ENCODE measurements at regions not wholly inside any gene's neighbourhood (a gene's known extent, or its start where the extent isn't known, plus 50 kb on each side); places are given as distances from the start of the nearest gene placed in this dataset.

DNA sequence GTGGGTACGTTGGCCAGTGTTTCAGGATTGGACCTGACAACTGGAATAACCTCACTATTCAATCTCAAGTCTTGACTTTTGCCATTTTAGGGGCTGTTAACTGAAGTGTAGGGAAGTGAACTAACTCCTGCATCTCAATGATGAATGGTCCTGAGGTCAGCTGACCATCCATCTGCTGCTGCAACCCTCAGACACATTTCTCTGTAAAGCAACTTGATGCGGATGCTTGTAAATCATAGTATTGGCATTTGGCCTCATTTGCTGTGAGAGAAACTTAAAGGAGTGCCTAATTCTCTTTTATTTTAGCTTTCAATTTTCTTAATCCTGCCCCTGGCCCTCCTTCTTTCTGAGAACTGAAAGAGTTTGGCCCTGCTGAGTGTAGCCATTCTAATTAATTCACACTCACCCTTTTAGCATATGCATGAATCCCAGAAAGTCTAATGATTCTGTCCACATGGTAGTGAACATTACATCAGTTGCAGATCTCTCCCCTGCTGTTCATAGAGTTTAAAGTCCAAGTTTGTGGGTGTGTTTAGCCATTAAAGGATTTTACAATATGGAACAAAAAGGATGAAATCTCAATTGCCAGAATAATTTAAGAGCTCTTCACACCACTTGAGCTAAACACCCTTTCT is 1531.4 kb upstream of the SLC10A2 start:
- intact Hi-C loops (cut with micrococcal nuclease; ENCODE audit: unreplicated experiment) = no loop called here
- ChIA-PET CTCF (ENCODE audit: unreplicated experiment) (no interaction called here), POLR2A (no interaction called here)
- Histone ChIP-seq H3K79me2 (ENCODE audit: insufficient read depth, low read depth, low read length) (no peaks in the 10 kb centered on the region), H3K9me3 (ENCODE audit: low read length) (no peaks in the 10 kb centered on the region), H3K9me2 (ENCODE audit: insufficient read depth, low read length) (no peaks in the 10 kb centered on the region), H3K27ac (ENCODE audit: low read depth, low read length, poor library complexity, severe bottlenecking) (no peak overlapping the region), H2AFZ (ENCODE audit: low read length) (no peak overlapping the region), H3K4me3 (ENCODE audit: low read depth, low read length, poor library complexity, severe bottlenecking) (no peak overlapping the region), H3K4me2 (ENCODE audit: low read length) (no peak overlapping the region), H3K36me3 (ENCODE audit: insufficient read depth, low read length) (no peaks in the 10 kb centered on the region), H3K4me1 (ENCODE audit: insufficient read depth, low read length, poor library complexity, severe bottlenecking) (no peaks in the 10 kb centered on the region), H4K20me1 (ENCODE audit: insufficient read depth, low read length) (no peaks in the 10 kb centered on the region)
- BruUV-seq (replicated peaks) = no TSS peak
- TF ChIP-seq, protein P1, sequence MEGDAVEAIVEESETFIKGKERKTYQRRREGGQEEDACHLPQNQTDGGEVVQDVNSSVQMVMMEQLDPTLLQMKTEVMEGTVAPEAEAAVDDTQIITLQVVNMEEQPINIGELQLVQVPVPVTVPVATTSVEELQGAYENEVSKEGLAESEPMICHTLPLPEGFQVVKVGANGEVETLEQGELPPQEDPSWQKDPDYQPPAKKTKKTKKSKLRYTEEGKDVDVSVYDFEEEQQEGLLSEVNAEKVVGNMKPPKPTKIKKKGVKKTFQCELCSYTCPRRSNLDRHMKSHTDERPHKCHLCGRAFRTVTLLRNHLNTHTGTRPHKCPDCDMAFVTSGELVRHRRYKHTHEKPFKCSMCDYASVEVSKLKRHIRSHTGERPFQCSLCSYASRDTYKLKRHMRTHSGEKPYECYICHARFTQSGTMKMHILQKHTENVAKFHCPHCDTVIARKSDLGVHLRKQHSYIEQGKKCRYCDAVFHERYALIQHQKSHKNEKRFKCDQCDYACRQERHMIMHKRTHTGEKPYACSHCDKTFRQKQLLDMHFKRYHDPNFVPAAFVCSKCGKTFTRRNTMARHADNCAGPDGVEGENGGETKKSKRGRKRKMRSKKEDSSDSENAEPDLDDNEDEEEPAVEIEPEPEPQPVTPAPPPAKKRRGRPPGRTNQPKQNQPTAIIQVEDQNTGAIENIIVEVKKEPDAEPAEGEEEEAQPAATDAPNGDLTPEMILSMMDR (conservative IDR thresholded peaks at IDR 0.05; ENCODE audit: low read length) = no peak
- TF ChIP-seq EZH2phosphoT487 (IDR thresholded peaks at IDR 0.05; ENCODE audit: borderline replicate concordance, low read depth, low read length) = no peak
- DNase-seq (ENCODE audit: low spot score) = no peak

DNA sequence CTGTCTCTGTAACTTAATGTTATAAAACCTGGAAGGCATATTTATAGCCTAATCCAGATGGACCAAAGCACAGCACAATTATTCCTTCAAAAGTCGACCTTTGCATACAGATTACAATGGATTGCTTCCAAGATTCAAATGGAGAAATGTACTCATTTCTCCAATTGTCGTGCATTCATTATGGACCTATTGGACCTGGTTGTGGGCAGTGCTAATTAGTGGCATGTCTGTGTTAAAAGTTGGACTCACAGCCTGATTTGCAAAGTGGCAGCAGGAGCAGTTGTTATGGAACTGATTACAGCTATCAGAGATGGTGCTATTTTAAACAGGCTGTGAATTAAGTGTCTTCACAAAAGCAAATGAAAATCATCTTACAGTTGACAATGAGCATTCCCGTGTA is 1529.3 kb upstream of the SLC10A2 start:
- ChIA-PET POLR2A (no interaction called here), CTCF (ENCODE audit: unreplicated experiment) (no interaction called here)
- H2AFZ ChIP-seq (ENCODE audit: low read length) = no peak overlapping the region
- H3K9me3 ChIP-seq (ENCODE audit: low read length) = no peaks in the 10 kb centered on the region
- no peaks in the 10 kb centered on the region for H3K36me3 ChIP-seq (ENCODE audit: insufficient read depth, low read length)
- H3K79me2 ChIP-seq (ENCODE audit: insufficient read depth, low read depth, low read length) = no peaks in the 10 kb centered on the region
- no peaks in the 10 kb centered on the region for H4K20me1 ChIP-seq (ENCODE audit: insufficient read depth, low read length)
- H3K27ac ChIP-seq (ENCODE audit: low read depth, low read length, poor library complexity, severe bottlenecking) = no peak overlapping the region
- no peak for DNase-seq (ENCODE audit: low spot score)
- intact Hi-C loops (cut with micrococcal nuclease; ENCODE audit: unreplicated experiment) = no loop called here
- no peaks in the 10 kb centered on the region for H3K4me1 ChIP-seq (ENCODE audit: insufficient read depth, low read length, poor library complexity, severe bottlenecking)
- TF ChIP-seq, protein P1 (conservative IDR thresholded peaks at IDR 0.05; ENCODE audit: low read length) = no peak
- TF ChIP-seq EZH2phosphoT487 (IDR thresholded peaks at IDR 0.05; ENCODE audit: borderline replicate concordance, low read depth, low read length) = no peak
- no peak overlapping the region for H3K4me3 ChIP-seq (ENCODE audit: low read depth, low read length, poor library complexity, severe bottlenecking)
- H3K9me2 ChIP-seq (ENCODE audit: insufficient read depth, low read length) = no peaks in the 10 kb centered on the region
- no peak overlapping the region for H3K4me2 ChIP-seq (ENCODE audit: low read length)
- no TSS peak for BruUV-seq (replicated peaks)

DNA sequence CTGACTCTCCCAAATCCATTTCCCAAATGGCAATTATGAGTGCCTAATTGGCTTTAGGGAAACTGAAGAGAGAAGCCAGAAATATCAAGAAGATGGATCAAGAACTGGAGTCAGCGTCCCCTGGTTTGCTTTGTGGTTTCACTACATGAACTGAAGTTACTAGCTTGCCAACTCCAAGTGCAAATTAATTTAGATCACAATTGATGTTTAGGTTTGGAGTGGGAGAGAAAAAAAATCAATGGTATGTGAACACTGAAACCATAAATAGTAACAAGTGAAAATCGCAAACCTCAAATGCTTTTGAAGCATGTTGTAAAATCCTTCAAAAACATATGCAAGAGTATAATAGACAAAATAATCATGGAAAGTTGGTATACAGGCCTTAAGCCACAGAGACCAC is 1528.6 kb upstream of the SLC10A2 start:
- Histone ChIP-seq H3K4me2 (ENCODE audit: low read length) (no peak overlapping the region), H3K9me2 (ENCODE audit: insufficient read depth, low read length) (no peaks in the 10 kb centered on the region), H3K4me3 (ENCODE audit: low read depth, low read length, poor library complexity, severe bottlenecking) (no peak overlapping the region), H3K4me1 (ENCODE audit: insufficient read depth, low read length, poor library complexity, severe bottlenecking) (no peaks in the 10 kb centered on the region), H3K27ac (ENCODE audit: low read depth, low read length, poor library complexity, severe bottlenecking) (no peak overlapping the region), H2AFZ (ENCODE audit: low read length) (no peak overlapping the region), H3K9me3 (ENCODE audit: low read length) (no peaks in the 10 kb centered on the region), H4K20me1 (ENCODE audit: insufficient read depth, low read length) (no peaks in the 10 kb centered on the region), H3K79me2 (ENCODE audit: insufficient read depth, low read depth, low read length) (no peaks in the 10 kb centered on the region), H3K36me3 (ENCODE audit: insufficient read depth, low read length) (no peaks in the 10 kb centered on the region)
- TF ChIP-seq, protein P1 (conservative IDR thresholded peaks at IDR 0.05; ENCODE audit: low read length) = no peak
- TF ChIP-seq EZH2phosphoT487 (IDR thresholded peaks at IDR 0.05; ENCODE audit: borderline replicate concordance, low read depth, low read length) = no peak
- ChIA-PET POLR2A (no interaction called here), CTCF (ENCODE audit: unreplicated experiment) (no interaction called here)
- no peak for DNase-seq (ENCODE audit: low spot score)
- no TSS peak for BruUV-seq (replicated peaks)
- intact Hi-C loops (cut with micrococcal nuclease; ENCODE audit: unreplicated experiment) = no loop called here

Data from OCI-LY7 (cell line).